Upper lobe of left lung (tissue), 4 donors: ENCODE measurements at regions not wholly inside any gene's neighbourhood (a gene's known extent, or its start where the extent isn't known, plus 50 kb on each side); places are given as distances from the start of the nearest gene placed in this dataset.

ENCODE experiments used
- CTCF ChIP-seq, 6 experiments: fragments of 450-650 bp in 4 of 6; fragments of 200-600 bp in 2 of 6; sonication (generic) in 2 of 6; IDR thresholded peaks; one replicate each; pipeline ENCODE4 v1.5.1; 2016 to 2019; ENCODE audit warnings: antibody characterized with exemption in 6 of 6
- EP300 ChIP-seq, 4 donors: sonication (generic); formaldehyde crosslinking; IDR thresholded peaks; one replicate each; pipeline ENCODE4 v1.5.1; 2017; ENCODE audit warnings: antibody characterized with exemption in 4 of 4, control low read depth in 2 of 4
- POLR2A ChIP-seq, 4 donors: fragments of 450-650 bp; IDR thresholded peaks; one replicate each; pipeline ENCODE4 v1.5.1; 2016 to 2017; ENCODE audit warnings: antibody characterized with exemption in 4 of 4, mild to moderate bottlenecking in 2 of 4
- POLR2AphosphoS5 ChIP-seq, 2 donors: sonication (generic); formaldehyde crosslinking; IDR thresholded peaks; one replicate each; pipeline ENCODE4 v1.5.1; 2017; ENCODE audit warnings: antibody characterized with exemption in 2 of 2

GRCh38 chr6:53433951-53434285 lies 85.2 kb upstream of the ELOVL5 start:
- TF ChIP-seq CTCF (IDR thresholded peaks at IDR 0.05) (no peak), POLR2AphosphoS5 (IDR thresholded peaks at IDR 0.05) (no peak), POLR2A (IDR thresholded peaks at IDR 0.05) (no peak), EP300 (IDR thresholded peaks at IDR 0.05) (no peak)
